K562 (cell line): ENCODE measurements at regions not wholly inside any gene's neighbourhood (a gene's known extent, or its start where the extent isn't known, plus 50 kb on each side); places are given as distances from the start of the nearest gene placed in this dataset.
A peak's percentile ranks its signal among the peaks of the same experiment; 100 is the strongest.

Source experiments
- CBFA2T3 ChIP-seq: fragments of 450-650 bp; IDR thresholded peaks from 2 replicates; pipeline ENCODE4 v1.6.1; 2017
- CHD4 ChIP-seq: fragments of 200-600 bp; sonication (generic); IDR thresholded peaks from 3 replicates; pipeline ENCODE4 v1.6.1; 2012; ENCODE audit warnings: low read depth, mild to moderate bottlenecking, mixed read lengths, low read length, inconsistent platforms; ENCODE audit not compliant: insufficient read depth, insufficient replicate concordance, poor library complexity, severe bottlenecking
- ESRRA ChIP-seq: fragments of 450-650 bp; IDR thresholded peaks from 2 replicates; pipeline ENCODE4 v1.6.1; 2014; ENCODE audit warnings: low read depth, mild to moderate bottlenecking, moderate library complexity, borderline replicate concordance
- GABPA ChIP-seq: fragments of 200-800 bp; sonication (Bioruptor generic); conservative IDR thresholded peaks from 2 replicates; pipeline ENCODE4 v1.6.1; 2016; ENCODE audit warnings: low read depth, missing genetic modification characterization, missing compliant biosample characterization
- JUND ChIP-seq, 2 experiments: IDR thresholded peaks; 2 replicates in 1 of 2; 3 replicates in 1 of 2; pipeline ENCODE4 v1.6.1; 2011; ENCODE audit warnings: borderline replicate concordance in 2 of 2, low read depth in 2 of 2, low read length in 2 of 2, improper control_type of control experiment in 1 of 2, missing biosample characterization in 1 of 2, missing genetic modification characterization in 1 of 2, missing genetic modification reagents in 1 of 2
- KLF13 ChIP-seq: fragments of 450-650 bp; IDR thresholded peaks from 2 replicates; pipeline ENCODE4 v1.6.1; 2016; ENCODE audit warnings: missing genetic modification characterization, low read depth, mild to moderate bottlenecking, missing compliant biosample characterization, moderate library complexity, borderline replicate concordance
- MYNN ChIP-seq, 2 experiments: sonication (generic); formaldehyde crosslinking in 1 of 2; IDR thresholded peaks; 2 replicates each; pipeline versions ENCODE4 v1.5.0 to v1.6.1; 2016 to 2020; ENCODE audit warnings: antibody characterized with exemption in 1 of 2, missing genetic modification reagents in 1 of 2
- NEUROD1 ChIP-seq: fragments of 150-350 bp; IDR thresholded peaks from 2 replicates; pipeline ENCODE4 v1.6.1; 2014; ENCODE audit warnings: borderline replicate concordance, low read length, low read depth; ENCODE audit not compliant: partially characterized antibody
- NFIC ChIP-seq: fragments of 450-650 bp; IDR thresholded peaks from 2 replicates; pipeline ENCODE4 v1.6.1; 2017; ENCODE audit warnings: mild to moderate bottlenecking, inconsistent platforms
- SOX6 ChIP-seq: fragments of 450-650 bp; IDR thresholded peaks from 2 replicates; pipeline ENCODE4 v1.6.1; 2014; ENCODE audit warnings: mild to moderate bottlenecking
- ZFPM2 ChIP-seq: fragments of 250-450 bp; sonication (Bioruptor Pico); IDR thresholded peaks from 2 replicates; pipeline ENCODE4 v1.5.1; 2022; ENCODE audit warnings: mild to moderate bottlenecking
- ZNF445 ChIP-seq: fragments of 250-450 bp; sonication (Bioruptor Pico); IDR thresholded peaks from 2 replicates; pipeline ENCODE4 v1.4.0; 2020; ENCODE audit warnings: low read depth, mild to moderate bottlenecking, moderate library complexity
- TF ChIP-seq, protein P1 (sequence below): fragments of 450-650 bp; IDR thresholded peaks from 2 replicates; pipeline ENCODE4 v1.6.1; 2016; ENCODE audit warnings: mild to moderate bottlenecking
- TF ChIP-seq, protein P2 (sequence below): sonication (generic); formaldehyde crosslinking; IDR thresholded peaks from 2 replicates; pipeline ENCODE4 v1.8.0; 2022; ENCODE audit warnings: mild to moderate bottlenecking, low read depth, missing genetic modification reagents
- TF ChIP-seq, protein P3 (sequence below): sonication (generic); IDR thresholded peaks from 2 replicates; pipeline ENCODE4 v1.6.1; 2016
- TF ChIP-seq, protein P4 (sequence below), 2 experiments: fragments of 450-650 bp in 1 of 2; IDR thresholded peaks; 2 replicates each; pipeline ENCODE4 v1.6.1; 2011 to 2017; ENCODE audit warnings: low read depth in 2 of 2, antibody characterized with exemption in 1 of 2, borderline replicate concordance in 1 of 2, low read length in 1 of 2, mild to moderate bottlenecking in 1 of 2, mixed read lengths in 1 of 2; ENCODE audit not compliant: control insufficient read depth in 1 of 2
- TF ChIP-seq, protein P5 (sequence below): sonication (generic); formaldehyde crosslinking; IDR thresholded peaks from 2 replicates; pipeline ENCODE4 v1.9.0; 2022; ENCODE audit warnings: mild to moderate bottlenecking, missing genetic modification reagents

DNA sequence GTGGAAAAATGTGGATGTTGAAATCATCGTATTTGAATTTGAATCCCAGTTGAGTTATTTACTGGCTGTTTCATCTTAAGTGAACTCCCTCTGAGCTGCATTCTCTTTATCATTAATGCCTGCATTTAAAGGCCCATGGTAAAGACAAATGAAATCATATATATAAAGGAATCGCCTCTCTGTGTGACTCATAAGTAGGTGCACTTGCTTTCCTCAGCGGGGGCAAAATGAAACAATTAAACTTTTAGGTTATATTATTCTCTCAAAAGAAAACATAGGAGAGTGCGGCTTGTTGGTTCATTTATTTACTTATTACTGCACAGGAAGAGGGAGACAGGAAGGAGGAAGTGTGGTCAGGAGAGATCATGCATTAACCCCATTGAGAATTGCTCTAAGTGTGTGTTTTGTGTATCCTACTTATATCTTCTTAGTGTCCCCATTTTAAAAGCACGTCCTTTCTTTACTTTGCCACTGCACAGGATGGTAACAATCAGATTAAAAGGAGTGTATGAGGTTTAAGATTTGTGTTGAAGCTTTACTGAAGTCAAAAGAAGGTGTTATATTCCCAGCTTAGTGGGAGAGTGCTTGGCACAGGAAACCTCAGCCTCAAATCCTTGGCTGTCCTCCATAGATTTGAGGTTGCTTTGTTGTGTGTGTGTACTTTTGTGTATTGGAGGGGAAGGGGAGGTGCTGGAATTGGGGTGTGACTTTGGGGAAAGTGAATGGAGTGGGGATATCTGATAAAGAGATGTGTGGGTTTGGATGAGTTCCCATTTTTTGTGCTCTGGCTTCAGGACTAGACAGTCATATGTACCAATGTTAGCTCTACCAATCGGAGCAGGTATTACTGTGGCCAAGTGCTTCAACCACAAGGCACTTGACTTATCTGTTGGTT, 595.8 kb upstream of the NR2F2 start (continued):
- TF ChIP-seq, protein P1, sequence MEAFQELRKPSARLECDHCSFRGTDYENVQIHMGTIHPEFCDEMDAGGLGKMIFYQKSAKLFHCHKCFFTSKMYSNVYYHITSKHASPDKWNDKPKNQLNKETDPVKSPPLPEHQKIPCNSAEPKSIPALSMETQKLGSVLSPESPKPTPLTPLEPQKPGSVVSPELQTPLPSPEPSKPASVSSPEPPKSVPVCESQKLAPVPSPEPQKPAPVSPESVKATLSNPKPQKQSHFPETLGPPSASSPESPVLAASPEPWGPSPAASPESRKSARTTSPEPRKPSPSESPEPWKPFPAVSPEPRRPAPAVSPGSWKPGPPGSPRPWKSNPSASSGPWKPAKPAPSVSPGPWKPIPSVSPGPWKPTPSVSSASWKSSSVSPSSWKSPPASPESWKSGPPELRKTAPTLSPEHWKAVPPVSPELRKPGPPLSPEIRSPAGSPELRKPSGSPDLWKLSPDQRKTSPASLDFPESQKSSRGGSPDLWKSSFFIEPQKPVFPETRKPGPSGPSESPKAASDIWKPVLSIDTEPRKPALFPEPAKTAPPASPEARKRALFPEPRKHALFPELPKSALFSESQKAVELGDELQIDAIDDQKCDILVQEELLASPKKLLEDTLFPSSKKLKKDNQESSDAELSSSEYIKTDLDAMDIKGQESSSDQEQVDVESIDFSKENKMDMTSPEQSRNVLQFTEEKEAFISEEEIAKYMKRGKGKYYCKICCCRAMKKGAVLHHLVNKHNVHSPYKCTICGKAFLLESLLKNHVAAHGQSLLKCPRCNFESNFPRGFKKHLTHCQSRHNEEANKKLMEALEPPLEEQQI, result peak; percentile 65; the same call in 1 of the 2 replicates
- TF ChIP-seq ZNF445 (CRISPR knock-in tag), result no peak
- TF ChIP-seq SOX6, result no peak
- peak; percentile 61; the same call in 1 of the 2 replicates for TF ChIP-seq ESRRA
- no peak for TF ChIP-seq ZFPM2
- TF ChIP-seq, protein P2, sequence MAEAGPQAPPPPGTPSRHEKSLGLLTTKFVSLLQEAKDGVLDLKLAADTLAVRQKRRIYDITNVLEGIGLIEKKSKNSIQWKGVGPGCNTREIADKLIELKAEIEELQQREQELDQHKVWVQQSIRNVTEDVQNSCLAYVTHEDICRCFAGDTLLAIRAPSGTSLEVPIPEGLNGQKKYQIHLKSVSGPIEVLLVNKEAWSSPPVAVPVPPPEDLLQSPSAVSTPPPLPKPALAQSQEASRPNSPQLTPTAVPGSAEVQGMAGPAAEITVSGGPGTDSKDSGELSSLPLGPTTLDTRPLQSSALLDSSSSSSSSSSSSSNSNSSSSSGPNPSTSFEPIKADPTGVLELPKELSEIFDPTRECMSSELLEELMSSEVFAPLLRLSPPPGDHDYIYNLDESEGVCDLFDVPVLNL (CRISPR knock-in tag), result no peak
- TF ChIP-seq NEUROD1, result no peak
- TF ChIP-seq MYNN (IDR thresholded peaks at IDR 0.05), result no peak
- no peak for TF ChIP-seq MYNN (CRISPR knock-in tag; IDR thresholded peaks at IDR 0.05)
- no peak for TF ChIP-seq CHD4
- TF ChIP-seq NFIC, result peak; percentile 82
- TF ChIP-seq GABPA (tag), result peak; percentile 43
- TF ChIP-seq, protein P3, sequence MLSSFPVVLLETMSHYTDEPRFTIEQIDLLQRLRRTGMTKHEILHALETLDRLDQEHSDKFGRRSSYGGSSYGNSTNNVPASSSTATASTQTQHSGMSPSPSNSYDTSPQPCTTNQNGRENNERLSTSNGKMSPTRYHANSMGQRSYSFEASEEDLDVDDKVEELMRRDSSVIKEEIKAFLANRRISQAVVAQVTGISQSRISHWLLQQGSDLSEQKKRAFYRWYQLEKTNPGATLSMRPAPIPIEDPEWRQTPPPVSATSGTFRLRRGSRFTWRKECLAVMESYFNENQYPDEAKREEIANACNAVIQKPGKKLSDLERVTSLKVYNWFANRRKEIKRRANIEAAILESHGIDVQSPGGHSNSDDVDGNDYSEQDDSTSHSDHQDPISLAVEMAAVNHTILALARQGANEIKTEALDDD, result peak; percentile 63; the same call in 1 of the 2 replicates
- TF ChIP-seq CBFA2T3, result no peak
- TF ChIP-seq KLF13, result no peak
- TF ChIP-seq, protein P4, sequence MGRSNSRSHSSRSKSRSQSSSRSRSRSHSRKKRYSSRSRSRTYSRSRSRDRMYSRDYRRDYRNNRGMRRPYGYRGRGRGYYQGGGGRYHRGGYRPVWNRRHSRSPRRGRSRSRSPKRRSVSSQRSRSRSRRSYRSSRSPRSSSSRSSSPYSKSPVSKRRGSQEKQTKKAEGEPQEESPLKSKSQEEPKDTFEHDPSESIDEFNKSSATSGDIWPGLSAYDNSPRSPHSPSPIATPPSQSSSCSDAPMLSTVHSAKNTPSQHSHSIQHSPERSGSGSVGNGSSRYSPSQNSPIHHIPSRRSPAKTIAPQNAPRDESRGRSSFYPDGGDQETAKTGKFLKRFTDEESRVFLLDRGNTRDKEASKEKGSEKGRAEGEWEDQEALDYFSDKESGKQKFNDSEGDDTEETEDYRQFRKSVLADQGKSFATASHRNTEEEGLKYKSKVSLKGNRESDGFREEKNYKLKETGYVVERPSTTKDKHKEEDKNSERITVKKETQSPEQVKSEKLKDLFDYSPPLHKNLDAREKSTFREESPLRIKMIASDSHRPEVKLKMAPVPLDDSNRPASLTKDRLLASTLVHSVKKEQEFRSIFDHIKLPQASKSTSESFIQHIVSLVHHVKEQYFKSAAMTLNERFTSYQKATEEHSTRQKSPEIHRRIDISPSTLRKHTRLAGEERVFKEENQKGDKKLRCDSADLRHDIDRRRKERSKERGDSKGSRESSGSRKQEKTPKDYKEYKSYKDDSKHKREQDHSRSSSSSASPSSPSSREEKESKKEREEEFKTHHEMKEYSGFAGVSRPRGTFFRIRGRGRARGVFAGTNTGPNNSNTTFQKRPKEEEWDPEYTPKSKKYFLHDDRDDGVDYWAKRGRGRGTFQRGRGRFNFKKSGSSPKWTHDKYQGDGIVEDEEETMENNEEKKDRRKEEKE (IDR thresholded peaks at IDR 0.05; ENCODE audit: borderline replicate concordance in 1 of 2, control insufficient read depth in 1 of 2, low read depth in 2 of 2, low read length in 1 of 2), result no peak
- TF ChIP-seq JUND (IDR thresholded peaks at IDR 0.05; ENCODE audit: borderline replicate concordance, low read depth, low read length), result no peak
- TF ChIP-seq JUND (tag; IDR thresholded peaks at IDR 0.05; ENCODE audit: borderline replicate concordance, low read depth, low read length), result no peak
- TF ChIP-seq, protein P5, sequence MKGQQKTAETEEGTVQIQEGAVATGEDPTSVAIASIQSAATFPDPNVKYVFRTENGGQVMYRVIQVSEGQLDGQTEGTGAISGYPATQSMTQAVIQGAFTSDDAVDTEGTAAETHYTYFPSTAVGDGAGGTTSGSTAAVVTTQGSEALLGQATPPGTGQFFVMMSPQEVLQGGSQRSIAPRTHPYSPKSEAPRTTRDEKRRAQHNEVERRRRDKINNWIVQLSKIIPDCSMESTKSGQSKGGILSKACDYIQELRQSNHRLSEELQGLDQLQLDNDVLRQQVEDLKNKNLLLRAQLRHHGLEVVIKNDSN, result no peak
